ENCODE measurements at regions not wholly inside any gene's neighbourhood (a gene's known extent, or its start where the extent isn't known, plus 50 kb on each side); places are given as distances from the start of the nearest gene placed in this dataset.

- DNase-seq: no peak
Measured at GRCh38 chr9:20237686-20238085, 384.6 kb downstream of the MLLT3 start.

DNA sequence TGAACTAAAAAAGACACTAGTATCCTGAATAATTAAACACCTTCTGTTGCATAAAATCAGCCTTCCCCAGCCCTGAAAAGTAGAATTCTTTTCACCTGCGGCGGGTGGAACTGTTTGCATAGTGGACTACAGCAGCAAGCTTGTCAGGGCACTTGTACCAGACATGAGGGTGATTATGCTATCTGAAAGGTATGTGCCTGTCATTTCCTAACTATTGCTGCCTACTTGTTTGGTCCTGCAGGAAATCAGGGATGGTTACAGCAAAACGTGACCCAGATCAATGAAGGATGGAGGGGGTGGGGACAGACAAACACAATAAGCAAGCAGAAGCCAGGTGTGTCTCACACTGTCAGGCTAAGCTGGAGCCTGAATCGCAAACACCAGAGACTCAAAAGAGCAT, 385.6 kb downstream of the MLLT3 start:
- DNase-seq: no peak

GRCh38 chr9:20235206-20235605, 387.1 kb downstream of the MLLT3 start:
- peak; percentile 3 for DNase-seq

GRCh38 chr9:20228096-20228495, 394.2 kb downstream of the MLLT3 start:
- DNase-seq: no peak

GRCh38 chr9:20227166-20227874, 395.0 kb downstream of the MLLT3 start:
- DNase-seq: no peak

DNA sequence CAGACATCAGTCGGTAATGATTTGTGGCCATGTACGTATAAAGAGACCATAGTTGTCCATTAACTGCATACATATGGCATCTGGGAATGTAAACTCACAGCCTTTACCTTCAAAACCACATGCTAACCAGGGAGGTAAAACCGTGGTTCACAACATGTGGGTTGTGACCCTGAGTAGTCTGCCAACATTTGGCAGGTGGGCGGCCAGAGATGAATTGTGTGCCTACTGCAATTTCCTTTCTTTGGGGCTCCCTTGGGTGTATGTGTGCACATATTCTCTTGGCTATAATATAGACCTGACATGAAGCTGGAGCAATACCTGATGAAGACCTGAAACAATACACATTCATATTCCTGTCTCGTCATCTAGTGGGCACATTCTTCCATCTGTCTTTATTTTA, 396.0 kb downstream of the MLLT3 start:
- DNase-seq: no peak

GRCh38 chr9:20225826-20226225, 396.5 kb downstream of the MLLT3 start:
- no peak for DNase-seq

DNA sequence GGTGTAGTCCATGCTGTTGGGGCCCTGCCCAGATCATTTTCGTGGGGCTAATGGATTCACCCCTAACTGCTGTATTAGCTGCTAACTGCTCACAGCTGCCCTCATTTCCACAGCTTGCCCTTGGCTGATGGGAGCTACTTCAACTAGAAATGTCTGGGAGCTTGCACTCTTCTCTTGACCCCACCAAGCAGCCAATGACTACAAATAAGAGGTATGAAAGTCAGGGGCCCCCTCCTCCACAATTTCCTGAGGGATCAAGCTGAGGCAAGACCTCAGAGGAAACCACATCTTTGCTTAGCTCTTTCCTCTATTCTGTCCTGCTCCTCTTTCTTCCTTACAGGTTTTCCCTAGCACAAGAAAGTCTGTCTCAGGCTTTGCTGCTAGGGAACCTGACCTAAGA, 397.5 kb downstream of the MLLT3 start:
- DNase-seq: no peak

- DNase-seq: no peak
Measured at GRCh38 chr9:20220286-20220685, 402.0 kb downstream of the MLLT3 start.

- no peak for DNase-seq
Measured at GRCh38 chr9:20219437-20219836, 402.9 kb downstream of the MLLT3 start.

DNA sequence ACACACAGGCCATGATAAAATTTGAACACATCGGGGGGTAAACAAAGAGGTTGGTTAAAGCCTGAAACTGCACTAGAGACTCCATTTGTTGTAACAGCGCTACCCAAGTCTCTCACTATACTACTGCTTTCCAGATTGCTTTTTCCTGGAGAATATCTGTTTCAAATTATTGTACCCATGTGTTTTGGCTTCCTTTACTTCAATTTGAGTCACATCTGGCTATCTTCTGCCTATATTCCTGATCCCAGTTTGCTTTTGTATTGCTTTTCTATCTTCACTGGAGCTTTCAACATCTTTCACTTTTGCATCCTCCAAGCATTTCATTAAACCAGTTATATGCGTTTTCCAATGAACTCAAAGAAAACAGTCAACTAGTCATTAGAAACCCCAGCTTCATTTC, 404.7 kb downstream of the MLLT3 start:
- DNase-seq: no peak

DNA sequence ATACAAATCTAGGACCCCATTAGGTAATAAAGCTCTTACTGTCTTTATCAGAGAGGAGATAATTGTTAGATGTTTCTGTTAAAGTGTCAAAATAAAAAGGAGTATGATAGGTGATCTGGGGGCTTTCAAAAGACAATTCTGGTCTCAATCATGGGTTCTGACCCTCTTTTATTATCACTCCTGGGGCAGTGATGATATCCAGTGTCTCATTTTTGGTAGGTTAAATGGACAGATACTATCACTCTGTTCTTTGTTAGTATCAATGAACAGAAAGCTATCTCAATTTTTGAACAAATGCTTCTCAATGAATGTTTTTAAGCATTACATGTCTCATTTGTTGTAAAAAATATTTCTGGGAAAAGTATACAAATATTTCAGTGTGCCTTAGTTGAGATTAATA, 405.9 kb downstream of the MLLT3 start:
- DNase-seq: no peak

GRCh38 chr9:20215552-20215951, 406.7 kb downstream of the MLLT3 start:
- DNase-seq: no peak

GRCh38 chr9:20212806-20213205, 409.5 kb downstream of the MLLT3 start:
- DNase-seq: no peak

DNA sequence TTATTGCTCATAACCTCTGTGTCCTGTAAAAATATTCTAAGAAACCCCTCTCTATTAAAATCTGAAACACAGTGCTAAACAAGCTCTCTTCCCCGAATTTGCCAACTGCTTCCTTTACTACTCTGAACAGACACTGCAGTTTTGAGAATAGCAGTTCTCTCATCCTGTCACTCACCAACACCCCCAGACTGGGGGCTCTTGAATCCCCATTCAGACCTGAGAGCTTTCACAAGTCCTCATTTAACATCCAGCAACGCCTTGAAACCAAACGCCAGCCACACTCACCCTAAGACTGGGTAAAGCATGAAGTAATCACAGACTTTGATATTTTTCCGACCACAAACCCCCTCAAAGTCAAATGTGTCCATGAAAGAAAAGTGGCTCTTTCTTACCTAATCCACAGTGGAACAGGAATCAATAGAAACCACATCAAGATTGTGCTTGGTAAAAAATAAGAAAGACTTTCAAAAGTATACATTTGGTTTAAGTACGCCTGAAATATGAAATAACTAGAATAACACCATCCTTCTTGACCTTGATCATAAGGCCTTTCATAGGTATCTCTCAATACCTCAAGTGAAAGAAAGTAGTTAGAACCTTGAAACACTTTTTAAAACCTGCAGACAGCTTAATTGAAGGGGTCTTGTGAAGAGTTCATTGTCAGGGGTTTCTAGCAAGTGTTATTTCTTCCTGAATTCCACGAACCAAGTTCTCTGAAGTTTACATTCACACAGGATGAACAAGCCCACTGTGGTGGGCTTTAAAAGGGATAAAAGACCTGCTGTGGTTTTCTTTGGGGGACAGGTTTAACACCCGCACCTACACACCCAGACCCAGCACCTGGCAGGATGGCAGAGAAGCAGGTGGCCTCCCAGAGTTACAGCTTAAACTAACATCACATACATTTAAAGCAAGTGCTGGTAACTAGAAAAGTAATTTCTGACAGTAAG, 412.6 kb downstream of the MLLT3 start:
- no peak for DNase-seq

- no peak for DNase-seq
Measured at GRCh38 chr9:20208961-20209371, 413.3 kb downstream of the MLLT3 start.

- no peak for DNase-seq
Measured at GRCh38 chr9:20208226-20208625, 414.1 kb downstream of the MLLT3 start.

DNA sequence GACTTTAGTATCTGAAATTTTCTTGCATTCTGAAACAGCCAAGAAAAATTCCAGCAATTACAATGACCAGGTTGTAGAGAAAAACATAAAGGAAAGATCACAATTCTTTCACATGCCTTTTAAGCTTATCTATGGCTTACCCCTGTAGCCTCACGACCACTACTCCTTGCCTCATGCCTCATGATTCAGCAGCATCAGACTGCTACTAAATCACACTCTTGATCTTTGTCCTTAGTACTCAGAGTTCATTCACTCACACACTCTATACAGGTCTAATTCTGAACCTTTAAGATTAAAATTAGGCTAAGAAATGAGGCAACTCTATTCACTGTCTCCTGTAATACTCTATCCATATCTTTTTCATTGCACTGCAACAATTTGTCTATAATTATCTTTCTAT, 415.1 kb downstream of the MLLT3 start:
- DNase-seq: no peak

DNA sequence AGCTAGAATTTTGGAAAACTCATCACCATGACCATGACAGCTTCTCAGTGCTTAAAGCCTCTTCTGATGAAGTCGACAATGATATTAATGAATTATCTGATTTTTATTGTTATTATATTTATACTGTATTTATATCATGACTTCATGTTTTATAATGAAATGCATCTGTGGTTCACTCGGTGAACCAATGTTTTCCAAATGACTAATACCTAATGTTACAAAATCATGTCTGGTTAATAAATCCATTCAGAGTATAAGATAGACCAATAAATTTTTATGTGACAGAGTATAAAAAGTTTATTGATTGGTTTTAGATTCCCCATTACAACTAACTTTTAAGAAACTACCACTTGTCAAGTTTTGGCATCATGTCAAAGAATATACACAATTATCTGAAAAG, 416.5 kb downstream of the MLLT3 start:
- no peak for DNase-seq

- DNase-seq: no peak
Measured at GRCh38 chr9:20200991-20201431, 412.2 kb upstream of the SLC24A2 start.

GRCh38 chr9:20200581-20200980, 411.7 kb upstream of the SLC24A2 start:
- no peak for DNase-seq

DNA sequence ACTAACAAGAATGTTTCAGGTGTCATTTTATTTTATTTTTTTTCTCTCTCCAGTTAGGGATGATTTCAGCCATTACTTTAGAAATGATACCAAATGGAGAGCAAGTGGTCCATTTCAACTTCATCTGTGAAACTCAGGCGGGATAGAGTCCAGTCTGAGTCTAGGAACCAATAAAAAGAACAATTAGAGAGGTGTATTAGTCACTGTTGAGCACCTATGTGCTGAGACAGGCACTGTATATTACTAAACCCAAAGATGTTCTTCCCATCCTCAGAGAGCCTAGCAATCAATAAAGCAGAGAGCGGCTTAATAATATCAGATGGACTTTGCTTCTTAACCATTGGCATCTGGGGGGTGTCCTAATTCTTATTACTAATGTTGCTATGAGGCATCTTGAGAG, 410.3 kb upstream of the SLC24A2 start:
- DNase-seq: no peak

DNA sequence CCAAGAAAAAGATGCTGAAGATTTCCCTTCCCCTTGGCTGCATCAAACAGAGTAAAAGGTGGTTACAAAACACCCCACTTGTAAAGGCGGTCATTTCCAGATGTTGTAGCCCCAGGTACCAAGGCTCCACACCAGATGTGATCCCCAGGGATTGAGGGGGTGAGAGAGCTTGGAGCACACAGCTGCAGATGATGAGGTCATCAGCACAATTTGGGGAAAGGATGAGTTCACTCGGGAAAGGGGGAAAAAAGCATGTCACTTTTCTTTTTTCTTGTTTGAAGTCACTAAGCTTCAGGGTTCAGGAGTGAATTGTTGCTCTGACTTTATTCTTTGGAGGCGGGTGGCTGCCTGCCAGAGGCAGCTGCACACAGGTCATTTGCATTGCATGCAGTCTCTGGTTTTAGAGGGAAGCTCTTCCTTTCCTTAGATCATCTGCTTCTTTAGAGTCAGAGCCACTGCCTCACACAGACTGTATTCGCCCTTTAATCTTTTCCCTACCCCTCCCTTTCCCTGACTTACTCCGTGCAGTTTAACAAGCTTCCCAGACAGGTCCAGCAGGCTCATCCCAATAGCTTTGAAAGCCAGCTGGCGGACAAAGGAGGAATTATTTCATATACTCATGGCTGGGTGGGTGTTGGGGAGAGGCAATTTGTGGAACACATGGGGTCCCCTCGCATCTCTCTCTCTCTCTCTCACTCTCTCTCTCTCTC, 409.3 kb upstream of the SLC24A2 start:
- peak; percentile 90 for DNase-seq
